ENCODE measurements at regions not wholly inside any gene's neighbourhood (a gene's known extent, or its start where the extent isn't known, plus 50 kb on each side); places are given as distances from the start of the nearest gene placed in this dataset.

- Histone ChIP-seq H3K4me1 (ENCODE audit: insufficient read depth) (no peaks in the 10 kb centered on the region), H4K20me1 (ENCODE audit: insufficient read depth, poor library complexity, severe bottlenecking) (no peaks in the 10 kb centered on the region), H3K4me2 (no peak overlapping the region), H3K27ac (no peak overlapping the region), H3K36me3 (replicated peaks; ENCODE audit: insufficient read depth, low read depth) (no peaks in the 10 kb centered on the region), H3K79me2 (no peaks in the 10 kb centered on the region), H3K9me2 (replicated peaks; ENCODE audit: insufficient read depth) (no peaks in the 10 kb centered on the region), H2AFZ (no peak overlapping the region), H3K9me3 (ENCODE audit: low read depth) (no peaks in the 10 kb centered on the region), H3K27me3 (no peaks in the 10 kb centered on the region), H3K4me3 (no peak overlapping the region)
- WGBS (ENCODE audit: low lambda C conversion rate, missing lambda C conversion rate): 67% methylated on average over 1 of the region's 1 CpG
- no peak for DNase-seq (ENCODE audit: low spot score)
- TF ChIP-seq EZH2phosphoT487 (IDR thresholded peaks at IDR 0.05; ENCODE audit: low read depth, severe bottlenecking, unreplicated experiment) (no peak), EZH2 (IDR thresholded peaks at IDR 0.05; ENCODE audit: borderline replicate concordance) (no peak), CTCF (IDR thresholded peaks at IDR 0.05; ENCODE audit: poor library complexity) (no peak)
Observed at GRCh38 chr4:130143656-130144055, 1047.7 kb downstream of the C4orf33 start.

GRCh38 chr4:130146773-130147172 is 1050.8 kb downstream of the C4orf33 start:
- H3K4me1 ChIP-seq (ENCODE audit: insufficient read depth): no peaks in the 10 kb centered on the region
- no peak overlapping the region for H3K27ac ChIP-seq
- H3K4me3 ChIP-seq: no peak overlapping the region
- no peak overlapping the region for H3K4me2 ChIP-seq
- no peaks in the 10 kb centered on the region for H4K20me1 ChIP-seq (ENCODE audit: insufficient read depth, poor library complexity, severe bottlenecking)
- no peaks in the 10 kb centered on the region for H3K79me2 ChIP-seq
- H3K9me3 ChIP-seq (ENCODE audit: low read depth): no peaks in the 10 kb centered on the region
- H3K9me2 ChIP-seq (replicated peaks; ENCODE audit: insufficient read depth): no peaks in the 10 kb centered on the region
- TF ChIP-seq EZH2 (IDR thresholded peaks at IDR 0.05; ENCODE audit: borderline replicate concordance) (no peak), CTCF (IDR thresholded peaks at IDR 0.05; ENCODE audit: poor library complexity) (no peak), EZH2phosphoT487 (IDR thresholded peaks at IDR 0.05; ENCODE audit: low read depth, severe bottlenecking, unreplicated experiment) (no peak)
- WGBS (ENCODE audit: low lambda C conversion rate, missing lambda C conversion rate): 65% methylated on average over 2 of the region's 2 CpGs
- H2AFZ ChIP-seq: no peak overlapping the region
- H3K27me3 ChIP-seq: no peaks in the 10 kb centered on the region
- no peaks in the 10 kb centered on the region for H3K36me3 ChIP-seq (replicated peaks; ENCODE audit: insufficient read depth, low read depth)
- no peak for DNase-seq (ENCODE audit: low spot score)

- whole genome bisulfite sequencing (ENCODE audit: low lambda C conversion rate, missing lambda C conversion rate): 77% methylated on average over 2 of the region's 2 CpGs
- no peak for DNase-seq (ENCODE audit: low spot score)
- Histone ChIP-seq H3K9me3 (ENCODE audit: low read depth) (no peaks in the 10 kb centered on the region), H2AFZ (no peak overlapping the region), H3K9me2 (replicated peaks; ENCODE audit: insufficient read depth) (no peaks in the 10 kb centered on the region), H3K27ac (no peak overlapping the region), H3K4me2 (no peak overlapping the region), H3K27me3 (no peaks in the 10 kb centered on the region), H3K4me3 (no peak overlapping the region), H3K4me1 (ENCODE audit: insufficient read depth) (no peaks in the 10 kb centered on the region), H3K79me2 (no peaks in the 10 kb centered on the region), H3K36me3 (replicated peaks; ENCODE audit: insufficient read depth, low read depth) (no peaks in the 10 kb centered on the region), H4K20me1 (ENCODE audit: insufficient read depth, poor library complexity, severe bottlenecking) (no peaks in the 10 kb centered on the region)
- TF ChIP-seq CTCF (IDR thresholded peaks at IDR 0.05; ENCODE audit: poor library complexity): no peak
Observed at GRCh38 chr4:130147641-130148040, 1051.7 kb downstream of the C4orf33 start.

- Histone ChIP-seq H2AFZ (no peak overlapping the region), H3K36me3 (replicated peaks; ENCODE audit: insufficient read depth, low read depth) (no peaks in the 10 kb centered on the region), H3K4me2 (no peak overlapping the region), H3K27ac (no peak overlapping the region), H3K4me3 (no peak overlapping the region), H3K4me1 (ENCODE audit: insufficient read depth) (no peaks in the 10 kb centered on the region), H3K27me3 (no peaks in the 10 kb centered on the region), H4K20me1 (ENCODE audit: insufficient read depth, poor library complexity, severe bottlenecking) (no peaks in the 10 kb centered on the region), H3K9me3 (ENCODE audit: low read depth) (no peaks in the 10 kb centered on the region), H3K9me2 (replicated peaks; ENCODE audit: insufficient read depth) (no peaks in the 10 kb centered on the region), H3K79me2 (no peaks in the 10 kb centered on the region)
- no peak for TF ChIP-seq EZH2phosphoT487 (IDR thresholded peaks at IDR 0.05; ENCODE audit: low read depth, severe bottlenecking, unreplicated experiment)
- DNase-seq (ENCODE audit: low spot score): no peak
- WGBS (ENCODE audit: low lambda C conversion rate, missing lambda C conversion rate): 91% methylated on average over 2 of the region's 2 CpGs
Observed at GRCh38 chr4:130154901-130155300, 1058.9 kb downstream of the C4orf33 start.

Measured in hepatocyte (in vitro differentiated cells).